Nucleus accumbens (tissue), 56 donors: ENCODE measurements at regions not wholly inside any gene's neighbourhood (a gene's known extent, or its start where the extent isn't known, plus 50 kb on each side); places are given as distances from the start of the nearest gene placed in this dataset.
A peak's percentile ranks its signal among the peaks of the same experiment; 100 is the strongest.
"Not testable (repeated sequence)": the region's sequence is repeated elsewhere in the genome, so short reads cannot be mapped to it uniquely, and the experiment has no call there.

ENCODE experiments used
- DNase-seq, 56 donors: peaks; one replicate each; lab custom pipeline; 2025; lab: John Stamatoyannopoulos, UW

- DNase-seq = no peak
Observed at GRCh38 chr1:58084266-58084665, 462.3 kb downstream of the OMA1 start.

- DNase-seq = no peak
Observed at GRCh38 chr1:58082596-58082995, 463.9 kb downstream of the OMA1 start.

GRCh38 chr1:58076258-58076657 lies 470.3 kb downstream of the OMA1 start:
- no peak for DNase-seq

- DNase-seq = no peak
Observed at GRCh38 chr1:58075188-58075578, 471.3 kb downstream of the OMA1 start.

GRCh38 chr1:58072450-58072849 lies 474.1 kb downstream of the OMA1 start:
- no peak for DNase-seq

- no peak for DNase-seq
Observed at GRCh38 chr1:58067082-58067481, 479.4 kb downstream of the OMA1 start.

GRCh38 chr1:58065520-58065919 lies 481.0 kb downstream of the OMA1 start:
- no peak for DNase-seq

- no peak for DNase-seq
Observed at GRCh38 chr1:58064166-58064565, 482.4 kb downstream of the OMA1 start.

- no peak for DNase-seq
Observed at GRCh38 chr1:58063095-58063494, 483.4 kb downstream of the OMA1 start.

GRCh38 chr1:58062635-58063034 lies 483.9 kb downstream of the OMA1 start:
- DNase-seq = no peak

- peak in 2 of 56 donors; percentile 7 to 8 for DNase-seq
Observed at GRCh38 chr1:58060559-58061170, 485.9 kb downstream of the OMA1 start.

GRCh38 chr1:58059789-58060188 lies 486.7 kb downstream of the OMA1 start:
- DNase-seq = no peak

GRCh38 chr1:58058323-58058722 lies 488.2 kb downstream of the OMA1 start:
- DNase-seq = no peak

GRCh38 chr1:58057826-58058225 lies 488.7 kb downstream of the OMA1 start:
- no peak for DNase-seq

GRCh38 chr1:58051187-58051586 lies 495.3 kb downstream of the OMA1 start:
- not testable (repeated sequence) for DNase-seq

- DNase-seq = peak in 8 of 56 donors; percentile 1 to 25 (median 8)
Observed at GRCh38 chr1:58047265-58047858, 499.2 kb downstream of the OMA1 start.

- DNase-seq = no peak
Observed at GRCh38 chr1:58045094-58045705, 501.3 kb downstream of the OMA1 start.

GRCh38 chr1:58041621-58042020 lies 504.9 kb downstream of the OMA1 start:
- DNase-seq = no peak

- no peak for DNase-seq
Observed at GRCh38 chr1:58038574-58038973, 508.0 kb downstream of the OMA1 start.

GRCh38 chr1:58035523-58035922 lies 511.0 kb downstream of the OMA1 start:
- DNase-seq = no peak

- DNase-seq = no peak
Observed at GRCh38 chr1:58033311-58033710, 513.2 kb downstream of the OMA1 start.

- DNase-seq = no peak
Observed at GRCh38 chr1:58032611-58033073, 513.9 kb downstream of the OMA1 start.
